GM21786 (cell line): ENCODE measurements at regions not wholly inside any gene's neighbourhood (a gene's known extent, or its start where the extent isn't known, plus 50 kb on each side); places are given as distances from the start of the nearest gene placed in this dataset.

ENCODE experiments used
- ATAC-seq: cut with Tn5 transposase; IDR thresholded peaks from one replicate; pipeline ENCODE4 v1.9.1; 2021; ENCODE audit not compliant: unreplicated experiment

DNA sequence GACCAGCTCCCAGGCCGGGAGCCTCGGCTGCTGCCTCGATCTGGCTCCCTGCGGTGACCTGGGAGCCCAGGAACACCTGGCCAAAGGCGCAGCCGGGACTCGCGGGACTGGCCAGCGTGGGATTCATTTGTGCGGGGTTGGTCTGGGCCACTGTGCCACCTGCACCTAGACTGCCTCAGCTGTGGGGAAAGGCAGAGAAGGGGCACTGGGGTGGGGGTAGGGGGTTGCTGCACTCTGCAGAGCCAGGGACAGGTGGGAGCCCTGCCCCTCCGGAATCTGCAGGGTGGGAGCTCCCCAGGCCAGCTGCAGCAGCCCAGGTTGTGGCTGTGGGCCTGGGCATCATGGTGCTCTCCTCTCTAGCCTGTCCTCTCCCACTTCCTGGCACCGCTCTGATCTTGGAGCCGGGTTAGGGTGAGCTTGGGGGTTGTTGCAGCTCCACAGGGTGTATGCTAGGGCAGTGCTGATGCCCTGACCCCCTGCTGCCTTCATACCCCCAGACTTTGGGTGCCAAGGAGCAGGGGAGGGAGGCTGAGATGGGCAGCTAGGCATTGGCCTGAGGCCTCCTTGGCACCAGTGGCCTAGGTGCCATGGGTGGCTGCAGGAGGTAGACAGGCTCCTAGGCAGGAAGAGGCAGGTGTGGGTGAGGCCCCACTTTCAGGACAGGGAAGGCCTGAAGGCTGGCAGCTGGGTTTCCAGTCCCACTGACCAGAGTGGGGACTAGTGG, 57.5 kb upstream of the ETV3 start:
- no peak for ATAC-seq

DNA sequence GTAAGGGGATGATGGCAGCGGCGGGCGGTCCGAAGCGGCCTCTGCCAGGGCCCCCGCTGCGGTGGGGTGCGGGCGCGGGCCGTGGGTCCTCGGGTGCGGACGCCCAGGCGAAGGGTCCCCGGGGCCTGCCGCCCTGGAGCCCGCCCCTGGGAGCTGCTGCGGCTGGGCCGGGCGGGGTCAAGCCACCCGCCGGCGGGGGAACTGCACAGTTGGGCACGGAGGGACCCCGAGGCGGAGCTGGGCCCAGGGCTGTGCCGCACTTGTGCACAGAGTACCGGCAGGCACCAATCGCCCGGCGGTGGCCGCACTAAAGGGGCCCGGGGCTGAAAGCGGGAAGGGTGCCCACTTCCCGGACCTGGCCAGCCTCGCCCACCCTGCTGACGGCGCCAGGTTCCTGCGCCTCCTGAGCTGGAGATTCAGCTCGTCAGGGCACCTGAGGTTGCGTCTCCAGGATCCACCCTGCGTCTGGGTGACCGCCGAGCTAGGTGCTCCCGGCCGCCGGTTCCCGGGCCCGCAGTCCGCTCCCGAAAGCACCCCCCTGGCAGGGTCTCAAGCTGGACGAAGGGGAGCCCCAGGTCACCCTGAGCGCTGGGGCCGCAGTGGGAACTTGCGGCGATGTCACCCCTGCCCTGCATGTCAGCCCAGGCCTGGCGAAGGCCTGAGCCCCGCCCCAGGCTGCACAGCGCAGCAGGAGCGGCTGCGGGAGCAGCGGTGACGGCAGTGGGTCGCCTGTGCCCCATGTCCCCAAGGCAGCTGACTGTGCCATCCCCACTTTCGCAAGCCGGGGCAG, 56.7 kb upstream of the ETV3 start:
- no peak for ATAC-seq

- no peak for ATAC-seq
Measured at GRCh38 chr1:157193702-157194391, 55.7 kb upstream of the ETV3 start.

DNA sequence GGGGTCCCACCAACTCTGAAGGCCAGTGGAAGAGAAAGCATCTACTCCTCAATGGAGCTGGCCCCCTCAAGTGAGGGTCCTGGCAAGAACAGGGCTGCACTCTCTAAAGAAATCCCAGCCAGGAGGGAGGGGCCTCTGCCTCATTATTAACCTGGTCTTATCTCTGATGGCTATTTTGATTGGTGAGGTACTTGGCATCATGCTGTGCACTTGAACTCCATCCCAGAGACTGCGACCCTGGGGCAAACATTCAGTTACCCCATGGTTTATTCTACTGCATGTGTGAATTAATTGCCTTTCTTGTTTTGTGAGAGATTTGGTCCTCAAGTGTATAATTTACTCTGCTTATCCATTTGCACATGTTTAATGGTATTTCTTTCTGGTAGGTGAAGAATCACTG, 55.0 kb upstream of the ETV3 start:
- no peak for ATAC-seq

DNA sequence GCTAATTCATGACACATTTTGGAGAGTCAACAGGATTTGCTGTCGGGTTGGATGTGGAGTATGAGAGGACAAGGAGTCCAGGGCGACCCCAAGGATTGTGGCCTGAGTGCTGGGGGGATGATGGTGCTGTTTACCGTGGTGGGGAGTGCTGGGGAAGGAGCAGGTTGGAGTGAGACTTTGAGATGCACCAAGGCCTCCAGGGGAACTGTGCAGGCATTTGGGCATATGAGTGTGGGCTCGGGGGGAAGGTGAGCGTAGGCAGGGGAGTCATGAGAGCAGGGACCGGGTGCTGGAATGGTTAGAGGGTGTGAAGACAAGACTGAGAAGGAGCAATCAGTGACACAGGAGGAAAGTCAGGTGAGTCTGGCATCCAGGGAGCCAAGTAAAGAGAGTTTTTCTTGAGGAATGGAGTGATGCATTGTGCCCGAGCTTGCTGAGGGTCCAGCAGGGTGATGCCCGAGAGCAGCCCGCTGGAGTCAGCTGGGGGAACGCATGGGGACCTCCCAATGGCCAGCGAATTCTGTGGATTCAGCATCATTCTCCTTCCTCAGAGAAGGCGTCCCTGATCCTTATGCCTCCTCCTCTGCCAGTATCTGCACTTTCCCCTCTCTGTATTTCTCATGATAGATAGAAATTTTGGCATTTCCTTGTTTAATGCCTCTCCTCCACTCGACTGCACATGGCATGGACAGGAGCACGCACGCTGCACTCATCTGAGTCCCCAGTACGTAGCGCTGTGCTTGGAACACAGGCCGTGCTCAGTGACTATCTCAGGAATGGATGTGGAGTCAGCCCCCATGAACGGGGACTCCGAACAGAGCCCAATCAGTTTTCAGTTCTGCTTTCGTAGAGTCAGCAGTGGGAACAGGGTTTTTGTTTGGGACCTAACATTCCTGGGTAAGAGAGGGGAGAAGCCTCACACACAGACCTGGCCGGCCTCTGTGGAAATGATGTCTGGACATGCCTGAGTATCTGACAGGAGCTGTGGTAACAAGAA, 52.1 kb upstream of the ETV3 start:
- ATAC-seq: no peak

DNA sequence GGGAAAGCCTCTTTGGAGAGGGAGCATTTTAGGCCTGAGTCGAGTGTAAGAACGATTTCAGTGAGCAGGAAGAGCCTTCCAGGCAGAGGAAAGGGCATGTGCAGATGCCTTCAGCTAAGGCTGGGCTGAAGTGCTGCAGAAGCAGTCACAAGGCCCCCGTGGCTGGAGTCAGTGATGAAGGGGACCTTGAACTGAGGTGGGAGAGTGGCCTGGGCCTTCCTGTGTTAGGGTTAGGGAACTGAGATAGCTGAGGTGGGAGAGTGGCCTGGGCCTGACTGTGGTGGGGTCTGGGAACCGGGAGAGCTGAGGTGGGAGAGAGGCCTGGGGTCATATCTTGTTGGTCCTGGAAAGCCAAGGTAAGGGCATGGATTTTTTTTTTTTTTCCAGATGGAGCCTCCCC, 50.9 kb upstream of the ETV3 start:
- no peak for ATAC-seq
